ENCODE measurements at regions not wholly inside any gene's neighbourhood (a gene's known extent, or its start where the extent isn't known, plus 50 kb on each side); places are given as distances from the start of the nearest gene placed in this dataset.

- TF ChIP-seq EZH2phosphoT487 (IDR thresholded peaks at IDR 0.05; ENCODE audit: insufficient read depth, low read depth), result no peak
- TF ChIP-seq EZH2 (IDR thresholded peaks at IDR 0.05; ENCODE audit: insufficient read depth, poor library complexity, severe bottlenecking), result no peak
These were observed 235.2 kb downstream of the FAM72C start for GRCh38 chr1:143736562-143736961.

Data from GM23248 (cell line).